Hematopoietic multipotent progenitor cell (in vitro differentiated cells): ENCODE measurements at regions not wholly inside any gene's neighbourhood (a gene's known extent, or its start where the extent isn't known, plus 50 kb on each side); places are given as distances from the start of the nearest gene placed in this dataset.

ENCODE experiments used
- DNase-seq, 3 donors: peaks; one replicate each; pipeline ENCODE4 v3.0.0-alpha.2; 2011 to 2015; ENCODE audit warnings: low read depth in 2 of 3, low spot score in 2 of 3

GRCh38 chr15:37679627-37680026 is 254.8 kb upstream of the TMCO5A start:
- DNase-seq: no peak

GRCh38 chr15:37682304-37682703 is 252.1 kb upstream of the TMCO5A start:
- DNase-seq: peak in 2 of 3 donors; percentile 9 to 50

DNA sequence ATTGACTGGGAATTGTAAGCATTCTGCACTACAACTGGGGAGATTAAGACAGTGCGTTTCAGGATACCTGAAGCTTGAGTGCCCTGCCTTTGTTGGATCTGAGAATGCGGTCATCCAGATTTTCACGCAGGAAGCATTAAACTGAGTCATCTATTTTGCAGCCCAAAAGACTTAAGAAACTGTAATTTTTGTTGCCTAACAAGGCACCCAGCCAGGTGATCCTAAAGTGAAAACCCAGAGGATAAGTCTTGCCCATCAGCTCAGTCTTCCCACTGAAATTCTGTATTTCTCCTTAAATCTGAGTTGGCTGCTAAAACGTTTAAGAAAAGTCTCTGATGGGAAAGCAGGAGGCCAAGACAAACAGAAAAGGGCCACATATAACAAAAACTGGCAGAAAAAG is 242.5 kb upstream of the TMCO5A start:
- no peak for DNase-seq

- no peak for DNase-seq
These were observed 240.5 kb upstream of the TMCO5A start for GRCh38 chr15:37693926-37694325.

DNA sequence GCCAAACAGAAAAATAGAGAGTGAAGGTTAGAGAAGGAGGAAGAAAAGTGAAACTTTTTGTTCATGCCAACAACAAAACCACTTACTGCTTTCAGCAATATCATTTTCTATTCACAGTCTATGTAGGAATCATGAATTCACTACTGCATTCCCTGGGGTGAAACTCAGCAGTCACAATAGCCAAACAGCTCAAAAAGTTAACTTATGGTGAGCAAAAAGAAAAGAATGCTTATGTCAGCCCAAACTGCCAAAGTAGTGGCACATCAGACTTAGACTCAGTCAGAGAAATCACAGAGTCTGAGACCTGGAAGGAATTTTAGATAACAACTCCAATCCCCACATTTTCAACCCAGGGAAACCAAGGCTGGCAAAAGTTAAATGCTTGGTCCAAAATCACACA is 238.7 kb upstream of the TMCO5A start:
- no peak for DNase-seq

GRCh38 chr15:37698679-37699078 is 235.8 kb upstream of the TMCO5A start:
- no peak for DNase-seq

DNA sequence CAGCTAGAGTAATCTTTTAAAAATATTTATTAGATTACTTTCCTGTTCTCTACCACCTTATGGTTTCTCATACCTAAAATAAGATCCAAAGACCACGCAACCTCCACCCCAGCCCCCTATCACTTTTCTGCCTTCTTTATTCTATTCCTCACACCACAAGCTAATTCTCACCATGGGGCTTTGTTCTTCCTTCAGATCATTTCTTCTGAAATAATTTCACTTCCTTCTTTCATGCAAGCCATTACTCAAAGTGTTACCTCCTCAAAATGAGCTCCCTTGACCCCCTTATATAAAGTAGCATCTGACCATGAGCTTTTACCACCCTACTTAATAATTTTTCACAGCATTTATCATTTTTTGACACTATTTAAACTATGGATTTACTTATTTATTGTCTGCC is 233.2 kb upstream of the TMCO5A start:
- DNase-seq: no peak

DNA sequence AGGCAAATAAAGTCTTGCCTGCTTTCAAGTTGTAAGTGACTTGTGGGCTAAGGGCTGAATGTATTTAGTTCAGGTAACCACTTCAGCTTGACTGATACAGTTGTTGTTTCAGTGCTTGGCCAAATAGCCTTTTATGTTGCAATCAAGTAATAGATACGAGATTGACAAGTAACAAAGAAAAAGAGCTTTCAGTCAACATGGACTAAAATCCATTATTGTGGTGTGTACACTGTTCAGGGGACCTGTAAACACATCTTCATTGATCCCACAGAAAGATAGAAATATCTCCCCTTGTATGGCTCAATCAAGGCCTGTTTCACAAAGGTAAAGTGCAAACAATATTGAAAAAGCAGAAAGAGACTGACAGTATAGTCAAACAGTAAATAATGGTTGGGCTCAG is 224.8 kb upstream of the TMCO5A start:
- DNase-seq: no peak

GRCh38 chr15:37715101-37715500 is 219.3 kb upstream of the TMCO5A start:
- peak in 2 of 3 donors; percentile 12 to 77 for DNase-seq

- no peak for DNase-seq
These were observed 214.2 kb upstream of the TMCO5A start for GRCh38 chr15:37720267-37720666.

DNA sequence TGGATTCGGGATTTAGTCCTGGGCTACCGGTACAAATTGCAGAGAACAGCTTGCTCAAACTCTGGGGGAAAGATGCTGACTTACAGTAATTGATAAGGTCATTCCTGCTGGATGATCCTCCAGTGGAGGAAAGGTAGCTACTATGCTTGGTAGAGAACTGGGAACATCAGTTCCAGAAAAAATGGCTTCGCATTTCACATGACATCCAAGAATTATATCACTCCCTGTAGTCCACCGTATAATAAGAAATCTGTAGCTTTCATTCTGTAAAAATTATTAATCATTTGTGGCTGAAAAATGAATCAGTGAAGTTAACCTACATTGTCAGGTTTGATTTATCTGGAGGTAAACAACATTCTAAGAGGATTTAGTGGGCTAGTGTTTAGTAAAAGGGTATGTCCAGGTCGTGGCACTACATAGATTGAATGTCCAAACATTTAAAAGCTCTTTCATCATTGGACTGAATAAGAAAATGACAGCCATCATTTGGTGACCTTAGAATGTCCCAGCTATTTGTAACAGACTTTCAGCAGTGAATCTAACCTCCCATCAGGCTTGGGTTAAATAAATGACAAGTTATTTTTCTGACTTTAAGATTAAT is 203.2 kb upstream of the TMCO5A start:
- DNase-seq: no peak

DNA sequence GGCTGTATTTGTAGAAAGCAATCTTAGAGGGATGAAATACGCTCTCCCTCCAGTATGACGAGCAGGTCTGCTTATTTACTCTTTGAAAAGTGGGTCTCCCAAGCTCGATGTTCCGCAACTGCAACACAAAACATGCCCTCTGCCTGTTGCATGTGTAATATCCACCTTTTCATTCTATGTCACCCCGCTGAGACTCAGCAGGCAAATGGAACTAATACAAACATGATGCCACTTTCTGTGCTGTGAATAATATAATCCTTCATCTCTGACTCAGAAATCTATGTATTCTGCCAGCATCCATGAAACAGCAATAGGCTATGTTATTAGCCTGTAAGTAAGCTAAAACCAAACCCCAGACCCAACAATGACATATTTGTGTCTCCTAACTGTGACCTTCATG is 200.8 kb upstream of the TMCO5A start:
- no peak for DNase-seq

DNA sequence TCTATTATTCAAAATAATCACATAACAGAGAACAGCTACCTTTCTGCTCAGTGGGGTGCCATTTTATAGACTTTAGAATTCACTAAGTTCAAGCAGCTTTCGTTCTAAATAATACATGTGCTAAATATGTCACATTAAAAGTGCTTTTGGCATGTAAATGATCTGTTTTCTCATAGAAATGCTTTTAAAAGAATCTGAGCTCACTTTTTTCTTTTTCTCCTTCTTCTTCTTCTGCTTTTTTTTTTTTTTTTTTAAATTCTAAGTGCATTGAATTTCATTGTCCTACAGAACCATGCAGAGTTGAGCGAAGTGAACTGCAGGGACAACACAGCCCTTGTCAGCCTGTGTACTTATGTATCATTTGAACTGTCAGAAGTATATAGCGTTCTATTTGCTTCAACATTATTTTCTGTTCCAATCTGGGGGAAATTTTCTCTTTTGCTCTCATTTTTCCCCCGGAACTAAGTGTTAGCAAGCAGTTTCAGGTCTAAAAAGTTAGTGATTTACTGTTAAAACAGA is 193.8 kb upstream of the TMCO5A start:
- no peak for DNase-seq

DNA sequence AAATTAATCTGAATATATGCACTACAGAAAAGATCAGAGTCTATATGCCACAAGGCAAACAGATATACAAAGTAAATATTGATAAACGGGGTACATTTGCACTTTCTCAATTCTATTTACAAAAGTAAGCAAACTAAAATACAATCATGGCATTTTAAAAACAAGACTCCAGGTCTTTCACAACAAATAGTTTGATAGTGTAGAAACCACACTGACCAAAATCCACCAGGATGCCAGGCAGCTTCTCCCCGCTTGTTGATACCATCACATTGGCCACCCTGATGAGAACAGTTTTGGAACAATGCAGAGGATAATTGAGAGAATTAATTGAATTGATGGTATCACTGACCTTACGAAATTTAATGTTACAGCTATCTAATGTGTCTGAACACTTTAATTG is 190.6 kb upstream of the TMCO5A start:
- DNase-seq: no peak

GRCh38 chr15:37744521-37744920 is 189.9 kb upstream of the TMCO5A start:
- no peak for DNase-seq

GRCh38 chr15:37751401-37751800 is 183.0 kb upstream of the TMCO5A start:
- no peak for DNase-seq

DNA sequence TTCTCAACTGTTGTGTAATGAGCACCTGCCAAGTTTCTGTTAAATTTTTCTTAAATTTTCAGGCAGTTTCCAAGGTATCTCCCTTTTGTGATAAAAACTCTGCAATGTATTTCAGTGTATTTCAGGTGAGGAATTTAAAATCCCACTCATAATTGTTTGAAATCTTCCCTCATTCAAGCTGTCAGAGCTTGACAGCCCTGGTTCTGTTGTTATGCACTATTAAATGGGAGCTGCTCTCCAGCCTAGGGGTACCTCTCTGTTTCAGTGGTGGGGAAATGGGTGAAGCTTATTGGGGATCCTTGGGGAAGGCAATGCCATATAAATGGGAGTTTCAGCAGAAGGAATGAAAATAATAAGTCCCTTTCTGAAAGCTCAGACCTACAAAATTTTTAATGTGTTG is 178.0 kb upstream of the TMCO5A start:
- no peak for DNase-seq

GRCh38 chr15:37758412-37758811 is 176.0 kb upstream of the TMCO5A start:
- no peak for DNase-seq

- DNase-seq: peak in 2 of 3 donors; percentile 34 to 65
These were observed 169.7 kb upstream of the TMCO5A start for GRCh38 chr15:37764733-37765191.

DNA sequence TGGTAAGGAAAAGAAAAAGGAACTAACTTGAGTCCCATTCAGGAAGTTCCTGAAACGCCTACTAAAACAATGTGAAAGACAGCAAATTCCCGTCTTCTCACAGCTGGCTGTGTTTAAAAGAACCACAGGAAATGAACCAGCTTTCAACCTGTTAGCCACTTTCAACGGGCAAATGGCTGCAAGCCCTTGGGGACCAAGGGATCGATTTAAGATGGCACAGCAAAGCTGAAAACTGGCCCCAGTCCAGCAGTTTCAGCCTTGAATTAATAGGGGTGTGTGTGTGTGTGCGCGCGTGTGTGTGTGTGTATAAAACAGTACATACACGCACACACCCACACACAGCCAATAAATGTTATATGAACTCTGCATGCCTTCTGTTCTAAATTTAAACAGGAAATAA is 168.7 kb upstream of the TMCO5A start:
- peak in 2 of 3 donors; percentile 61 to 85 for DNase-seq

GRCh38 chr15:37767841-37768455 is 166.5 kb upstream of the TMCO5A start:
- DNase-seq: no peak

- no peak for DNase-seq
These were observed 163.0 kb upstream of the TMCO5A start for GRCh38 chr15:37771465-37771864.
